ENCODE measurements at regions not wholly inside any gene's neighbourhood (a gene's known extent, or its start where the extent isn't known, plus 50 kb on each side); places are given as distances from the start of the nearest gene placed in this dataset.

- no peak overlapping the region for H3K4me3 ChIP-seq (ENCODE audit: low read depth, low read length)
- no peaks in the 10 kb centered on the region for H3K36me3 ChIP-seq (ENCODE audit: control insufficient read depth, insufficient read depth, low read length)
- ChIA-PET CTCF (interaction anchor here (0.6 kb wide), 1 partner anchor 843 kb away, joined by 3 read pairs; no protein-coding TSS in a partner anchor), POLR2A (no interaction called here)
- no peak for TF ChIP-seq CTCF (IDR thresholded peaks at IDR 0.05; ENCODE audit: insufficient read depth, low read depth, low read length)
- DNase-seq (ENCODE audit: low read depth): no peak
- H3K27me3 ChIP-seq (ENCODE audit: control insufficient read depth, insufficient read depth, low read length): no peaks in the 10 kb centered on the region
Observed at GRCh38 chr9:79273311-79273710, 298.5 kb upstream of the TLE4 start.

- no peak for TF ChIP-seq CTCF (IDR thresholded peaks at IDR 0.05; ENCODE audit: insufficient read depth, low read depth, low read length)
- CTCF ChIA-PET: interaction anchor here (1.7 kb wide), 1 partner anchor 9 kb away, joined by 5 read pairs; no protein-coding TSS in a partner anchor
- Histone ChIP-seq H3K4me3 (ENCODE audit: low read depth, low read length) (no peak overlapping the region), H3K27me3 (ENCODE audit: control insufficient read depth, insufficient read depth, low read length) (no peaks in the 10 kb centered on the region), H3K36me3 (ENCODE audit: control insufficient read depth, insufficient read depth, low read length) (no peaks in the 10 kb centered on the region)
- no peak for DNase-seq (ENCODE audit: low read depth)
- POLR2A ChIA-PET: no interaction called here
Observed at GRCh38 chr9:79279356-79279755, 292.4 kb upstream of the TLE4 start.

- TF ChIP-seq CTCF (IDR thresholded peaks at IDR 0.05; ENCODE audit: insufficient read depth, low read depth, low read length): no peak
- no peak overlapping the region for H3K4me3 ChIP-seq (ENCODE audit: low read depth, low read length)
- no peaks in the 10 kb centered on the region for H3K27me3 ChIP-seq (ENCODE audit: control insufficient read depth, insufficient read depth, low read length)
- no peak for DNase-seq (ENCODE audit: low read depth)
- ChIA-PET CTCF (no interaction called here), POLR2A (no interaction called here)
- no peaks in the 10 kb centered on the region for H3K36me3 ChIP-seq (ENCODE audit: control insufficient read depth, insufficient read depth, low read length)
Observed at GRCh38 chr9:79280691-79281090, 291.1 kb upstream of the TLE4 start.

- CTCF ChIA-PET: interaction anchor here (0.7 kb wide), 1 partner anchor 42 kb away, joined by 3 read pairs; no protein-coding TSS in a partner anchor
- Histone ChIP-seq H3K4me3 (ENCODE audit: low read depth, low read length) (no peak overlapping the region), H3K36me3 (ENCODE audit: control insufficient read depth, insufficient read depth, low read length) (no peaks in the 10 kb centered on the region), H3K27me3 (ENCODE audit: control insufficient read depth, insufficient read depth, low read length) (no peaks in the 10 kb centered on the region)
- POLR2A ChIA-PET: no interaction called here
- TF ChIP-seq CTCF (IDR thresholded peaks at IDR 0.05; ENCODE audit: insufficient read depth, low read depth, low read length): no peak
- no peak for DNase-seq (ENCODE audit: low read depth)
Observed at GRCh38 chr9:79284081-79284480, 287.7 kb upstream of the TLE4 start.

- TF ChIP-seq CTCF (IDR thresholded peaks at IDR 0.05; ENCODE audit: insufficient read depth, low read depth, low read length): no peak
- Histone ChIP-seq H3K4me3 (ENCODE audit: low read depth, low read length) (no peak overlapping the region), H3K36me3 (ENCODE audit: control insufficient read depth, insufficient read depth, low read length) (no peaks in the 10 kb centered on the region), H3K27me3 (ENCODE audit: control insufficient read depth, insufficient read depth, low read length) (no peaks in the 10 kb centered on the region)
- ChIA-PET CTCF (interaction anchor here (0.9 kb wide), 1 partner anchor 17 kb away, joined by 3 read pairs; no protein-coding TSS in a partner anchor), POLR2A (no interaction called here)
- no peak for DNase-seq (ENCODE audit: low read depth)
Observed at GRCh38 chr9:79286992-79287707, 284.6 kb upstream of the TLE4 start.

Data from BJ (cell line).